Activated T-cell treated with anti-CD3 and anti-CD28 coated beads, Interleukin-2, amount 50 U/mL, for 72 hours (primary cell): ENCODE measurements at regions not wholly inside any gene's neighbourhood (a gene's known extent, or its start where the extent isn't known, plus 50 kb on each side); places are given as distances from the start of the nearest gene placed in this dataset.

Experiments
- ATAC-seq, 2 donors: fragments of 150-1000 bp; cut with Tn5 transposase; replicated peaks in 1 of 2; 2 replicates each; pipeline ENCODE4 v1.10.0; 2021; ENCODE audit warnings: moderate library complexity in 2 of 2, mild to moderate bottlenecking in 1 of 2
- DNase-seq, 2 donors: peaks; one replicate each; pipeline ENCODE4 v3.0.0; 2021 to 2022; ENCODE audit warnings: mixed read lengths in 1 of 2
- H3K27ac Mint-ChIP-seq: one replicate; pipeline ENCODE4 v1.8.0; 2022; ENCODE audit warnings: mild to moderate bottlenecking, moderate library complexity, mixed read lengths
- H3K27me3 Mint-ChIP-seq: one replicate; pipeline ENCODE4 v1.8.0; 2022; ENCODE audit warnings: low read depth, mixed read lengths
- H3K36me3 Mint-ChIP-seq, 2 donors: one replicate each; pipeline ENCODE4 v1.8.0; 2022; ENCODE audit warnings: mixed read lengths in 2 of 2, mild to moderate bottlenecking in 1 of 2; ENCODE audit not compliant: insufficient read depth in 2 of 2
- H3K4me1 Mint-ChIP-seq: one replicate; pipeline ENCODE4 v1.8.0; 2022; ENCODE audit warnings: low read depth, mixed read lengths
- H3K4me3 Mint-ChIP-seq, 2 donors: one replicate each; pipeline ENCODE4 v1.8.0; 2022; ENCODE audit warnings: mild to moderate bottlenecking in 2 of 2, mixed read lengths in 2 of 2, moderate library complexity in 2 of 2
- H3K9me3 Mint-ChIP-seq, 2 donors: one replicate each; pipeline ENCODE4 v1.8.0; 2022; ENCODE audit warnings: mixed read lengths in 2 of 2

GRCh38 chr12:17372508-17372907, 717.5 kb downstream of the RERGL start:
- DNase-seq (no peak), ATAC-seq (no peak)
- H3K36me3 Mint-ChIP-seq, result no peaks in the 10 kb centered on the region
- H3K9me3 Mint-ChIP-seq, result peaks cover 4 to 13% of the 10 kb centered on the region in 2 donors
- no peaks in the 10 kb centered on the region for H3K4me1 Mint-ChIP-seq
- H3K4me3 Mint-ChIP-seq, result no peak overlapping the region
- H3K27me3 Mint-ChIP-seq, result no peaks in the 10 kb centered on the region
- no peak overlapping the region for H3K27ac Mint-ChIP-seq

- Mint-ChIP-seq H3K4me1 (no peaks in the 10 kb centered on the region), H3K27ac (no peak overlapping the region), H3K9me3 (peaks cover 6 to 12% of the 10 kb centered on the region in 2 donors), H3K27me3 (no peaks in the 10 kb centered on the region), H3K4me3 (no peak overlapping the region), H3K36me3 (no peaks in the 10 kb centered on the region)
- DNase-seq (no peak), ATAC-seq (no peak)
These were observed 718.3 kb downstream of the RERGL start for GRCh38 chr12:17371491-17372215.

GRCh38 chr12:17370621-17371020, 719.4 kb downstream of the RERGL start:
- Mint-ChIP-seq H3K27ac (no peak overlapping the region), H3K9me3 (peaks cover 10% of the 10 kb centered on the region in 2 donors), H3K4me3 (no peak overlapping the region), H3K36me3 (no peaks in the 10 kb centered on the region), H3K4me1 (no peaks in the 10 kb centered on the region), H3K27me3 (no peaks in the 10 kb centered on the region)
- no peak for ATAC-seq
- no peak for DNase-seq

GRCh38 chr12:17369556-17369955, 720.4 kb downstream of the RERGL start:
- no peak for ATAC-seq
- H3K4me1 Mint-ChIP-seq, result no peaks in the 10 kb centered on the region
- no peaks in the 10 kb centered on the region for H3K36me3 Mint-ChIP-seq
- H3K9me3 Mint-ChIP-seq, result peaks cover 9 to 10% of the 10 kb centered on the region in 2 donors
- H3K4me3 Mint-ChIP-seq, result no peak overlapping the region
- no peaks in the 10 kb centered on the region for H3K27me3 Mint-ChIP-seq
- H3K27ac Mint-ChIP-seq, result no peak overlapping the region
- no peak for DNase-seq

- peaks cover 2 to 6% of the 10 kb centered on the region in 2 donors for H3K9me3 Mint-ChIP-seq
- H3K27me3 Mint-ChIP-seq, result no peaks in the 10 kb centered on the region
- no peak overlapping the region for H3K27ac Mint-ChIP-seq
- no peaks in the 10 kb centered on the region for H3K4me1 Mint-ChIP-seq
- no peak for ATAC-seq
- DNase-seq, result no peak
- no peak overlapping the region for H3K4me3 Mint-ChIP-seq
- no peaks in the 10 kb centered on the region for H3K36me3 Mint-ChIP-seq
These were observed 728.8 kb downstream of the RERGL start for GRCh38 chr12:17361224-17361623.

- H3K36me3 Mint-ChIP-seq, result no peaks in the 10 kb centered on the region
- peaks cover 0 to 2% of the 10 kb centered on the region in 2 donors for H3K9me3 Mint-ChIP-seq
- H3K27ac Mint-ChIP-seq, result no peak overlapping the region
- DNase-seq (no peak), ATAC-seq (no peak)
- H3K27me3 Mint-ChIP-seq, result no peaks in the 10 kb centered on the region
- H3K4me1 Mint-ChIP-seq, result no peaks in the 10 kb centered on the region
- no peak overlapping the region for H3K4me3 Mint-ChIP-seq
These were observed 731.2 kb downstream of the RERGL start for GRCh38 chr12:17358835-17359234.

- ATAC-seq, result no peak
- Mint-ChIP-seq H3K27me3 (no peaks in the 10 kb centered on the region), H3K9me3 (peaks cover 0 to 1% of the 10 kb centered on the region in 2 donors), H3K4me1 (no peaks in the 10 kb centered on the region), H3K36me3 (no peaks in the 10 kb centered on the region), H3K27ac (no peak overlapping the region), H3K4me3 (no peak overlapping the region)
- DNase-seq, result no peak
These were observed 732.6 kb downstream of the RERGL start for GRCh38 chr12:17357396-17357795.

GRCh38 chr12:17352164-17352563, 737.8 kb downstream of the RERGL start:
- Mint-ChIP-seq H3K36me3 (no peaks in the 10 kb centered on the region), H3K27me3 (no peaks in the 10 kb centered on the region), H3K27ac (no peak overlapping the region), H3K9me3 (peaks cover 7 to 9% of the 10 kb centered on the region in 2 donors), H3K4me1 (no peaks in the 10 kb centered on the region), H3K4me3 (no peak overlapping the region)
- DNase-seq (no peak), ATAC-seq (no peak)

- Mint-ChIP-seq H3K4me3 (no peak overlapping the region), H3K36me3 (no peaks in the 10 kb centered on the region), H3K9me3 (peaks cover 10 to 20% of the 10 kb centered on the region in 2 donors), H3K27me3 (no peaks in the 10 kb centered on the region), H3K4me1 (no peaks in the 10 kb centered on the region), H3K27ac (no peak overlapping the region)
- no peak for DNase-seq
- ATAC-seq, result no peak
These were observed 741.7 kb downstream of the RERGL start for GRCh38 chr12:17348311-17348710.

GRCh38 chr12:17344649-17345048, 738.7 kb upstream of the LMO3 start:
- H3K36me3 Mint-ChIP-seq, result no peaks in the 10 kb centered on the region
- no peak for DNase-seq
- H3K4me3 Mint-ChIP-seq, result no peak overlapping the region
- H3K9me3 Mint-ChIP-seq, result peaks cover 15 to 24% of the 10 kb centered on the region in 2 donors
- H3K27ac Mint-ChIP-seq, result no peak overlapping the region
- ATAC-seq, result no peak
- H3K27me3 Mint-ChIP-seq, result no peaks in the 10 kb centered on the region
- H3K4me1 Mint-ChIP-seq, result no peaks in the 10 kb centered on the region

GRCh38 chr12:17342381-17342961, 736.5 kb upstream of the LMO3 start:
- peaks cover 14 to 22% of the 10 kb centered on the region in 2 donors for H3K9me3 Mint-ChIP-seq

GRCh38 chr12:17335487-17335886, 729.5 kb upstream of the LMO3 start:
- H3K27me3 Mint-ChIP-seq, result no peaks in the 10 kb centered on the region
- no peaks in the 10 kb centered on the region for H3K4me1 Mint-ChIP-seq
- no peak for DNase-seq
- H3K4me3 Mint-ChIP-seq, result no peak overlapping the region
- H3K36me3 Mint-ChIP-seq, result no peaks in the 10 kb centered on the region
- H3K27ac Mint-ChIP-seq, result no peak overlapping the region
- H3K9me3 Mint-ChIP-seq, result peaks cover 8% of the 10 kb centered on the region in 2 donors
- no peak for ATAC-seq

More at GRCh38 chr12:17342381-17342961, 736.5 kb upstream of the LMO3 start:
- no peaks in the 10 kb centered on the region for H3K36me3 Mint-ChIP-seq
- ATAC-seq, result no peak
- H3K4me1 Mint-ChIP-seq, result no peaks in the 10 kb centered on the region
- DNase-seq, result no peak
- H3K27me3 Mint-ChIP-seq, result no peaks in the 10 kb centered on the region
- H3K27ac Mint-ChIP-seq, result no peak overlapping the region
- no peak overlapping the region for H3K4me3 Mint-ChIP-seq

- DNase-seq, result no peak
- no peaks in the 10 kb centered on the region for H3K4me1 Mint-ChIP-seq
These were observed 728.8 kb upstream of the LMO3 start for GRCh38 chr12:17334784-17335183.

GRCh38 chr12:17333287-17333686, 727.3 kb upstream of the LMO3 start:
- Mint-ChIP-seq H3K27me3 (no peaks in the 10 kb centered on the region), H3K4me1 (no peaks in the 10 kb centered on the region), H3K27ac (no peak overlapping the region), H3K4me3 (no peak overlapping the region), H3K36me3 (no peaks in the 10 kb centered on the region), H3K9me3 (peaks cover 6% of the 10 kb centered on the region in 2 donors)
- no peak for DNase-seq
- ATAC-seq, result no peak

More at GRCh38 chr12:17334784-17335183, 728.8 kb upstream of the LMO3 start:
- H3K27ac Mint-ChIP-seq, result no peak overlapping the region
- H3K9me3 Mint-ChIP-seq, result peaks cover 8% of the 10 kb centered on the region in 2 donors
- no peak overlapping the region for H3K4me3 Mint-ChIP-seq
- ATAC-seq, result no peak
- H3K27me3 Mint-ChIP-seq, result no peaks in the 10 kb centered on the region
- H3K36me3 Mint-ChIP-seq, result no peaks in the 10 kb centered on the region
